ENCODE measurements at regions not wholly inside any gene's neighbourhood (a gene's known extent, or its start where the extent isn't known, plus 50 kb on each side); places are given as distances from the start of the nearest gene placed in this dataset.

DNA sequence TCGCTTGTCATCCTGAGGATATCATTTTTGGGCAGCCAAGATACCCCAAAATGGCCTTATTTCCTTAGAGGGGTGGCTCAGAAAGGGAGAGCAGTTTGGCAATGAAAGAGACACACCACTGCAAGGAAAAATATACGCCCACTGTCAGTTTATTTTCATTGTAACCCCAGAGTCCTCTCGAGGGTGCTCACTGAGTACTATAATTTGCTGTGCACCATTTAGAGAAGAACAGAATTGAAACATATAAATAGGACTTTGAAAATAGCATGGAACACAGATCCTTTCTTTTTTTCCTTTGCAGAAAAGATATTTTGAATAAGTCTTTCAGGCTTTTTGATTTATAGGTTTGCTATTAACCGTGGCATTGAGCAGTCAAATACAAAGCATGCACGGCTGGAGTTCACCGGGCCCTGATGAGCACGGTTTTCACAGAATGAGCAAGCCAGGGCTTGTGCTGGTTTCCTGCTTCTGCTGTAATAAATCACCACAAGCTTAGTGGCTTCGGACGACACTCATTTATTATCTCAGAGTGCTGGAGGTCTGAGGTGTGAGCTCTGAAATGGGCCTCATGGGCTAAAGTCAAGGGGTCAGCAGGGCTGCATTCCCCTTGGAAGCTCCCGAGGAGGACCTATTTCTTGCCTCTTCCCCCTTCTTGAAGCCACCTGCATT lies 152.3 kb downstream of the ZNF664 start:
- TF ChIP-seq, protein P1, sequence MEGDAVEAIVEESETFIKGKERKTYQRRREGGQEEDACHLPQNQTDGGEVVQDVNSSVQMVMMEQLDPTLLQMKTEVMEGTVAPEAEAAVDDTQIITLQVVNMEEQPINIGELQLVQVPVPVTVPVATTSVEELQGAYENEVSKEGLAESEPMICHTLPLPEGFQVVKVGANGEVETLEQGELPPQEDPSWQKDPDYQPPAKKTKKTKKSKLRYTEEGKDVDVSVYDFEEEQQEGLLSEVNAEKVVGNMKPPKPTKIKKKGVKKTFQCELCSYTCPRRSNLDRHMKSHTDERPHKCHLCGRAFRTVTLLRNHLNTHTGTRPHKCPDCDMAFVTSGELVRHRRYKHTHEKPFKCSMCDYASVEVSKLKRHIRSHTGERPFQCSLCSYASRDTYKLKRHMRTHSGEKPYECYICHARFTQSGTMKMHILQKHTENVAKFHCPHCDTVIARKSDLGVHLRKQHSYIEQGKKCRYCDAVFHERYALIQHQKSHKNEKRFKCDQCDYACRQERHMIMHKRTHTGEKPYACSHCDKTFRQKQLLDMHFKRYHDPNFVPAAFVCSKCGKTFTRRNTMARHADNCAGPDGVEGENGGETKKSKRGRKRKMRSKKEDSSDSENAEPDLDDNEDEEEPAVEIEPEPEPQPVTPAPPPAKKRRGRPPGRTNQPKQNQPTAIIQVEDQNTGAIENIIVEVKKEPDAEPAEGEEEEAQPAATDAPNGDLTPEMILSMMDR (IDR thresholded peaks at IDR 0.05) = no peak
- no peak overlapping the region for H3K27ac Mint-ChIP-seq
- no peaks in the 10 kb centered on the region for H3K36me3 Mint-ChIP-seq (ENCODE audit: low read depth)
- H3K9me3 Mint-ChIP-seq = no peaks in the 10 kb centered on the region
- DNase-seq = no peak
- no peak overlapping the region for H3K4me3 Mint-ChIP-seq
- H3K27me3 Mint-ChIP-seq (ENCODE audit: insufficient read depth) = peaks cover 33% of the 10 kb centered on the region
- no peaks in the 10 kb centered on the region for H3K4me1 Mint-ChIP-seq (ENCODE audit: low read depth)

DNA sequence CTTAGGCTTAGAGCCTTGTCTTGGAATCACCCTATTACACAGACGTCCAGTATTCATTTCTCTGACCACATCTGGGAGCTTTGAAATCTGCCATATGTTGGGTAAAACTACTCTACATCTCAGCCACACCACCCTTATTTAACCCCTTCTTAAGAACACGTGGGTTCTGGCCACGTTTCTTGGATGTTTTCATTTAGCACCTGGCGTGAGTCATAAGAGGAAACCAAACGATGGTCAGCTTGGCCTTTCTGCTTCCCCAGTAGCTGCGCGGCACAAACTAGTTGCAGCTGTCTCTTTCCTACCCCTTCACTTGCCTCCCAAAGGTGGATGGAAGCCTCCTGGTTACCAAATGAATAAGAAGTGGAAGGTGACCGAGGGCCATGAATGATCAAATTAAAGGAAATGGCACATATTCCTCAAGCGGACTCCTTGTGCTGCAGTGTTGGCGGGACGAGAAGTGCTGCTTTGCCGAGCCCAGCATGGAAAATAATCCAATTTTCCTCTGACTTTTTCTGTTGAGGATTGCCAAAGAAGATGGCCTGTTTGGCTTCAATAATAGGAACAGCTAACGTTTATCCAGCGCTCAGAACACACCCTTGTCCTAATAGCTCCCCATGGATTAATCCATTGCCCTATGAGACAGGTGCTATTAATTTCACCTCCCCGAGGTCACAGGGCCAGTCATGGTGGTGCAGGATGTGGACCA lies 154.1 kb downstream of the ZNF664 start:
- H3K4me3 Mint-ChIP-seq = no peak overlapping the region
- H3K27me3 Mint-ChIP-seq (ENCODE audit: insufficient read depth) = peaks cover 26% of the 10 kb centered on the region
- H3K27ac Mint-ChIP-seq = no peak overlapping the region
- H3K9me3 Mint-ChIP-seq = no peaks in the 10 kb centered on the region
- H3K4me1 Mint-ChIP-seq (ENCODE audit: low read depth) = no peaks in the 10 kb centered on the region
- DNase-seq = no peak
- TF ChIP-seq, protein P1 (IDR thresholded peaks at IDR 0.05) = no peak
- H3K36me3 Mint-ChIP-seq (ENCODE audit: low read depth) = no peaks in the 10 kb centered on the region

DNA sequence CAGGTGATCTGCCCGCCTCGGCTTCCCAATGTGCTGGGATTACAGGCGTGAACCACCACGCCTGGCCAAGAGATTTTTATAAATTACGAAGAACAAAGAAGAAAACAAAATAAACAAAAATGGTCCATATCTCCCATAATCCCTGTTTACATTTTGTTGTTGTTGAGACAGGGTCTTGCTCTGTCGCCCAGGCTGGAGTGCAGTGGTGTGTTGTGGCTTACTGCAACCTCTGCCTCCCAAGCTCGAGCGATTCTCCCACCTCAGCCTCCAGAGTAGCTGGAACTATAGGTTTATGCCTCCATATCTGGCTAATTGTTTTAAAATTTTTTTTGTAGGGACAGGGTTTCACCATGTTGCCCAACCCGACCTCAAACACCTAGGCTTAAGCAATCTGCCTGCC lies 156.1 kb downstream of the ZNF664 start:
- DNase-seq = no peak
- H3K27ac Mint-ChIP-seq = no peak overlapping the region
- H3K27me3 Mint-ChIP-seq (ENCODE audit: insufficient read depth) = peaks cover 22% of the 10 kb centered on the region
- TF ChIP-seq, protein P1 (IDR thresholded peaks at IDR 0.05) = no peak
- no peaks in the 10 kb centered on the region for H3K4me1 Mint-ChIP-seq (ENCODE audit: low read depth)
- H3K9me3 Mint-ChIP-seq = no peaks in the 10 kb centered on the region
- no peaks in the 10 kb centered on the region for H3K36me3 Mint-ChIP-seq (ENCODE audit: low read depth)
- H3K4me3 Mint-ChIP-seq = no peak overlapping the region

DNA sequence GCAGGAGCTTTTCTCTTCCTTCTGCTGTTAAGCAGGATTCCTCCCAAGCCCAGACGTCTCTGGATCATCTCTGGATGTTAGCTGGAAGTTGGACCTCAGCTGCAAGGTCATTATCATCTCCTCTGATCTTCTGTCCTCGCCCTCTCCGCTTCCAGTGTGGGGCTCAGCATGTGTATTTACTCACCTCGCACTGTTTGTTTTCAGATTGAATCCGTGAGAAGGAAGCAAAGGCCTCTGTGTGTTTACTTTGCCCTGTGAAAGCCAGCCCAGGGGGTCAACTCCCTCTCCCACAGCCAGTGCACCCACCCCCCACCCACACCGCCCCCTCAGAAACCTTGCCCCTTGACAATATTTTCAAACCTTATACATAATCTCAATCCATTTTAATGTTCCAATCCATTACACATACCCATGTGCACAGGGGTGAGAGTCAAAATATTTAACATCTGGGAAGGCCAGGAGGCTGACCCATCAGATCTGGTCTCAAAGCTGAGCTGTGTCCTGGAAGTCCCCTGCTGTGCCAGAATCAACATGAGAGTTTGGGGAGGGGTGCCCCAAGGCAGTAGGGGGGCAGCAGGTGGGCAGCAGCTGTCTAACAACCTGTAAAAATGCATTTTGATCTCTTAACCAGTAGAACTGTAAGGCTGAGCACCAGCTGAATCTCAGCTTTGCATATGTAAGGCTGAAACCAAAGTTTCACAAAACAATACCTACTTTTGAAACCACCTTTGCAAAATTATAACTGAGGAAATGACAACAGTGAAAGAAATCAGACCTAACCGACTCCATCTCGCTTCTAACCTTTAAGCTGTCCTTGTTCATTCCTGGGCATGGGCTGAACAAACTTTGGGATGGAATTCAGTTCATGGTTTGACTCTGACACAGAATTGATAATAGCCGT lies 157.9 kb downstream of the ZNF664 start:
- H3K36me3 Mint-ChIP-seq (ENCODE audit: low read depth) = no peaks in the 10 kb centered on the region
- no peaks in the 10 kb centered on the region for H3K9me3 Mint-ChIP-seq
- no peak for DNase-seq
- no peak overlapping the region for H3K4me3 Mint-ChIP-seq
- H3K27me3 Mint-ChIP-seq (ENCODE audit: insufficient read depth) = peaks cover 29% of the 10 kb centered on the region
- TF ChIP-seq, protein P1 (IDR thresholded peaks at IDR 0.05) = no peak
- H3K4me1 Mint-ChIP-seq (ENCODE audit: low read depth) = no peaks in the 10 kb centered on the region
- no peak overlapping the region for H3K27ac Mint-ChIP-seq

DNA sequence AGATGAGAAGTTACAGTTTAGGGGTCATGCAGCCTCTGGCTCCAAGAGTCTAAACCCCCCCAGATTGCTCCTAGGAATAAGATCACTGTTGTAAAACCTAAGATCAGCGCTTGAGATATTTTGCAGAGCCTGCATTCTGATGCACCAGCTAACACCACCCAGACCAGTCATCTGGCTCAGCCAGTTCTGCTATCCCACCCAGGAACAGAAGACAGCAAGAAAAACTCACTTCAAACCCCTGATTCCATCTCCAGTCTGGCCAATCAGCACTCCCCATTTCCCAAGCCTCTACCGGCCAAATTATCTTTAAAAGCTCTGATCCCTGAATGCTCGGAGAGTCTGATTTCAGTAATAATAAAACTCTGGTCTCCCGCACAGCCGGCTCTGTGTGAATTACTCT lies 158.6 kb downstream of the ZNF664 start:
- H3K9me3 Mint-ChIP-seq = no peaks in the 10 kb centered on the region
- no peaks in the 10 kb centered on the region for H3K4me1 Mint-ChIP-seq (ENCODE audit: low read depth)
- TF ChIP-seq, protein P1 (IDR thresholded peaks at IDR 0.05) = no peak
- DNase-seq = no peak
- H3K27me3 Mint-ChIP-seq (ENCODE audit: insufficient read depth) = peaks cover 29% of the 10 kb centered on the region
- no peak overlapping the region for H3K4me3 Mint-ChIP-seq
- no peak overlapping the region for H3K27ac Mint-ChIP-seq
- no peaks in the 10 kb centered on the region; the same call in 1 of the 2 replicates for H3K36me3 Mint-ChIP-seq (ENCODE audit: low read depth)

Measured in HFFc6 (cell line).